ENCODE measurements at regions not wholly inside any gene's neighbourhood (a gene's known extent, or its start where the extent isn't known, plus 50 kb on each side); places are given as distances from the start of the nearest gene placed in this dataset.

- DNase-seq (ENCODE audit: low spot score) = no peak
Observed at GRCh38 chr5:2192496-2192895, 309.8 kb upstream of the IRX4 start.

GRCh38 chr5:2191972-2192371 lies 309.2 kb upstream of the IRX4 start:
- DNase-seq (ENCODE audit: low spot score) = no peak

GRCh38 chr5:2190549-2190948 lies 307.8 kb upstream of the IRX4 start:
- no peak for DNase-seq (ENCODE audit: low spot score)

- peak; percentile 81 for DNase-seq (ENCODE audit: low spot score)
Observed at GRCh38 chr5:2188661-2189060, 305.9 kb upstream of the IRX4 start.

- no peak for DNase-seq (ENCODE audit: low spot score)
Observed at GRCh38 chr5:2188137-2188536, 305.4 kb upstream of the IRX4 start.

- DNase-seq (ENCODE audit: low spot score) = peak; percentile 57
Observed at GRCh38 chr5:2187687-2188086, 305.0 kb upstream of the IRX4 start.

GRCh38 chr5:2187156-2187555 lies 304.4 kb upstream of the IRX4 start:
- peak; percentile 65 for DNase-seq (ENCODE audit: low spot score)

GRCh38 chr5:2186472-2187015 lies 303.8 kb upstream of the IRX4 start:
- peak; percentile 49 for DNase-seq (ENCODE audit: low spot score)

- DNase-seq (ENCODE audit: low spot score) = peak; percentile 89
Observed at GRCh38 chr5:2185646-2186471, 303.1 kb upstream of the IRX4 start.

GRCh38 chr5:2184563-2185540 lies 302.1 kb upstream of the IRX4 start:
- no peak for DNase-seq (ENCODE audit: low spot score)

- DNase-seq (ENCODE audit: low spot score) = no peak
Observed at GRCh38 chr5:2184026-2184366, 301.3 kb upstream of the IRX4 start.

- peak; percentile 74 for DNase-seq (ENCODE audit: low spot score)
Observed at GRCh38 chr5:2183154-2184025, 300.7 kb upstream of the IRX4 start.

- peak; percentile 78 for DNase-seq (ENCODE audit: low spot score)
Observed at GRCh38 chr5:2182020-2182419, 299.3 kb upstream of the IRX4 start.

- DNase-seq (ENCODE audit: low spot score) = no peak
Observed at GRCh38 chr5:2181557-2181956, 298.8 kb upstream of the IRX4 start.

GRCh38 chr5:2181149-2181548 lies 298.4 kb upstream of the IRX4 start:
- DNase-seq (ENCODE audit: low spot score) = no peak

- peak; percentile 80 for DNase-seq (ENCODE audit: low spot score)
Observed at GRCh38 chr5:2180456-2180855, 297.7 kb upstream of the IRX4 start.

- DNase-seq (ENCODE audit: low spot score) = peak; percentile 65
Observed at GRCh38 chr5:2179861-2180260, 297.1 kb upstream of the IRX4 start.

GRCh38 chr5:2178528-2178927 lies 295.8 kb upstream of the IRX4 start:
- peak; percentile 83 for DNase-seq (ENCODE audit: low spot score)

- DNase-seq (ENCODE audit: low spot score) = peak; percentile 83
Observed at GRCh38 chr5:2178071-2178477, 295.3 kb upstream of the IRX4 start.

GRCh38 chr5:2177244-2177643 lies 294.5 kb upstream of the IRX4 start:
- DNase-seq (ENCODE audit: low spot score) = no peak

GRCh38 chr5:2176581-2176980 lies 293.9 kb upstream of the IRX4 start:
- DNase-seq (ENCODE audit: low spot score) = no peak
